Amygdala (tissue), 56 donors: ENCODE measurements at regions not wholly inside any gene's neighbourhood (a gene's known extent, or its start where the extent isn't known, plus 50 kb on each side); places are given as distances from the start of the nearest gene placed in this dataset.
A peak's percentile ranks its signal among the peaks of the same experiment; 100 is the strongest.
"Not testable (repeated sequence)": the region's sequence is repeated elsewhere in the genome, so short reads cannot be mapped to it uniquely, and the experiment has no call there.

ENCODE experiments used
- DNase-seq, 56 donors: peaks; one replicate each; lab custom pipeline; 2025; lab: John Stamatoyannopoulos, UW

DNA sequence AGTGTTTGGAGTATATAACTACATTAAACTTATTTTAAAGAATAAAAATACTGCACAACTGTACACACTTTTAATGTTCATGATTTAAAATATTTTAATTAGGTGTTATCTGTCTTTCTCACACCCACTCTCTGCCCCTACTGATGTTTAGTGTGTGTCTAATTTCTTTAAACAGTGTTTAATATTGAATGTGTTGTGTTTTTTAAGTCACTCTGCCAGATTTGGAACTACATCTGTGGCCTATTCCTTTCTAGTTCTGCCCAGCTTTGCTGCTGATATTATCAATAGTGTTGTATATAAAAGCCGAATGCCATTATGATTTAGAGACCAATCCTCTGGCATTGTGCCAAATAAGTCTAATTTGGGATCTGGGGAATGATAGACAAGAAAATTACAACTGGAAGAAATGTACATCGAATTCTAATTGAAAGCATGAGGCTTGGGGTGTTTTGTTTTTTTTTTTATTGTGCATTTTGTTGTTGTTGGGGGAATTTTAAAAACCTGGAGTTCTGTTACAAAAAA is 398.0 kb downstream of the CPS1 start:
- DNase-seq = no peak

DNA sequence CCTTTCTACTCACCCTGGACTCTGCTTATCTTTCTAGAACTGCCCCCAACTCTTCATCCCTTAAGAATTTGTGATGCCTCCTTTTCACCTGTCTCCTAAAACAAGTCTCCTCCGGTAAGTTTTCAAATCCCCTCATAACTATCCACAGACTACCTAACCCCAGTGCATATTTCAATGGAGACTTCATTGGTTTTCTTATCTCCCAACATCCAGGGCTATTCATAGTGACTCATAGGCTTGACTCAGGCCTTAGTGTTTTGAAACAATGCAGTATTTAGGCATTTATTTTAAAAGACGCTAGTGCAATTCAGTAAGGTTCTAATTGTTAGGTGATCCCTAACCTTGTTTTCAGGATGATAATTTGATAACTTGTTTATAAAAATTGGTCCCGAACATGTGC is 399.2 kb downstream of the CPS1 start:
- DNase-seq = no peak

DNA sequence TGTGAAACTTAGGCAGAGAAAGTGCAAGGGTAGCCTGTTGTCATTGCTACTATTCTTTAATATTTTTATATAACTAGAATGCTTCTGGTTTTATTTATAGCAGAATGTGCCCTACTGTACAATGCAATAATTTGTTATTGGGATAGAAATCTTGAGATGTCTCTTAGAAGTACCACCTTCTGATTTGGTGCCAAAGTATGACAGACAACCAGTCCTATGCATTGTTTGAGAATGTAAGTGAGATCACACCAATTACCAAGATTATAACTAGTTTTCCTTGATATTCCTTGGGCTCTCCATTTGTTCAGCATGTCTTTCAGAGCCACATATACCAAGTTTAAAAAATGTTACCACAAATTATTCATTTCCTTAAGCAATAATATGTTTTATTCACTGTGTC is 399.7 kb downstream of the CPS1 start:
- no peak for DNase-seq

DNA sequence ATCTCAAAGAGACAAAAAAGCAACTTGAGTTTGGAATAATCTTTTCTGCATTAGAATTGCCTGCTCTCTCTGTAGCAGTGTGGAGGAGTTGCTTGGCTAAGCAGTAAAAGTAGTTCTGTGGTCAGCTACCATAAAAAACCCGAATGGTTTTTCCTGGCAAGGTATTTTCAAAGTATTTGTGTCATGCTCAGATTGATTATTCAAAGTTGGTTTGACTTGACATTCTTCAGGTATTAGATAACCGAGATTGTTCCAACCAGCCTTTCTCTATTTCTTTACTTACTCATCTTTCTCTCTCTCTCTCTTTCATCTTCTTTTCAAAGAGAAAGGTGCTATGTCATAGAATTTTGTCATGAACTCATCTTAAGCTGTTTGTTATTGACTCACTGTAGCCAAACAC is 404.9 kb downstream of the CPS1 start:
- DNase-seq = no peak

GRCh38 chr2:210963386-210963785 is 407.0 kb downstream of the CPS1 start:
- DNase-seq = no peak

- no peak for DNase-seq
Observed at GRCh38 chr2:210964141-210964764, 407.9 kb downstream of the CPS1 start.

DNA sequence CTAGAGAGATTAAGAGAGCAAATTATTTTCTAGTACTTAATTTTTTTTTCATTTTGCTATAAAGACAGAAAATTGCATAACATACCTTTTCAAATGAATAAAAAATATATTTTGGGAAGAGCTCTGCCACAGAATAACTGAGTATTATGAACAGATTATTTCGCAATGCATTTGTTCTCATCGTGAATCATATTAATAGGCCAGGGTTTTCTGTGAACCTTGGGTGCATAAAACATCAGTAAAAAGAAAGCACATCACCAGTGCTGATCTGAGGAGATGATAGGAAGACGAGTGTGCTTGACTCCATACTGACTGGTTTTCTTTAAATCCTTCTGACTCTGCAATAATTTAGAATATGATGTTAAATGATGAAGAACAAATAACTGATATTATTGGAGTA is 409.1 kb downstream of the CPS1 start:
- DNase-seq = no peak

- no peak for DNase-seq
Observed at GRCh38 chr2:210966330-210966729, 409.9 kb downstream of the CPS1 start.

DNA sequence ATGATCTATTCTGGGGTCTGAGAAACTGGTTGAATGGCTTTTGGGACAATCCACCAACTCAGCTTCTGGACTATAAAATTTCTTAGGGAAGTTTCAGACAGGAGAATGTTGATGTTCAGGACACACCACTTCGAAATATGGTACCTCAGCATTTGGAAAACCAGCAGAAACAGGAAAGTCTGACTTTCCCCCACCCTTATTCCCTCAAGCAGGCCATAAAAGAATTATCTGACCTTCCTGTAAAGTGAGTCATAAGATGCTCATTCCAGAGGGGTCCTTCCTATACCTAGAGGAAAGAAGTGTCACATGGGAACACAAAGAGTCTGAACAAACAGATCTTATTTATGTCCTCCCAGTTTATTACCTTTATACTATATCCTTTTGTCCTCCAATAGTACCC is 415.0 kb downstream of the CPS1 start:
- no peak for DNase-seq

DNA sequence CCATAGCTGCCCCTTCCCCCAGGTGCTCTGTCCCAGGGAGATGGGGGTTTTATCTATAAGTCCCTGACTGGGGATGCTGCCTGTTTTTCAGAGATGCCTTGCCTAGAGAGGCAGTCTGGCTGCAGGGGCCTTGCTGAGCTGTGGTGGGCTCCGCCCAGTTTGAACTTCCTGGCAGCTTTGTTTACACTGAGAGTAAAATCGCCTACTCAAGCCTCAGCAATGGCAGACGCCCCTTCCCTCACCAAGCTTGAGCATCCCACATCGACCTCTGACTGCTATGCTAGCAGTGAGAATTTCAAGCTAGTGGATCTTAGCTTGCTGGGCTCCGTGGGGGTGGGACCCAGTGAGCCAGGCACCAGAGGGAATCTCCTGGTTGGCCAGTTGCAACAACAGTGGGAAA is 430.4 kb downstream of the CPS1 start:
- not testable (repeated sequence) for DNase-seq

DNA sequence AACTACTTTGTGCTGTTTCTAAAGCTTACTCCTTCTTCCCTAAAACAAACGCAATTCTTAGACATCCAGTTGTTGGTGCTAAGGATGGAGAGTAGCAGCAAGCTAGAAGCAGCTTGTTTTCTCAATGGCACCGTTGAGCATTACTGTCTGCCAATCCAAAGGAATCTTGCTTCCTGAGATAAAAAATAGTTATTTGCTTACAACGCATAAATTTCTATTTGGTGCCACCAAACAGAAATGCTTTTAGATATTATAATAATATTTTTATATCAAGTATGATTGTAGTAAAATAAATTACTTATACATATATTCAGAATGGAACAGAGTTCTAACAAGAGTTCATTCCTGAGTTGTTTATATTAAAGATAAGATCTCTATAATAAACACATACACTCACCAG is 434.7 kb downstream of the CPS1 start:
- DNase-seq = no peak

GRCh38 chr2:210994104-210994503 is 437.7 kb downstream of the CPS1 start:
- no peak for DNase-seq

- DNase-seq = no peak
Observed at GRCh38 chr2:210997373-210997772, 441.0 kb downstream of the CPS1 start.

GRCh38 chr2:210998334-210998733 is 441.9 kb downstream of the CPS1 start:
- DNase-seq = no peak

DNA sequence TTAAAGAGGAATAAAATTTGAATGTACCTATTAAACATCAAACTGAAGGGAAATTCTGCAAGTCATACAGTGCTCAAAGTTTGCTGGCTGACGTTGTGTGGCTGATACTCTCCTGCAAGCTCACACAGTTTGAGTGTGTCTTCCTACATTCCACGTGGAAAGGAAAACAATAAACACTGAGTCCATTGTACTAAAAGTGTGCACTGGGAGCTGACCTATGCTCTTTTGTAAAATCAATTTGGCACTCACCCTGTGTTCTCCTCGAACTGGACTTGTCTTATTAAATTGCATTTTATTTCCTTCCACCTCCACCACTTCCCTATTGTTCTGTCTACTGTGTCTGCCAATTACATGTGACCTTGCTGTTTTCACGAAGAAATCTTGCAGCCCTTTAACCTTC is 458.0 kb downstream of the CPS1 start:
- no peak for DNase-seq

DNA sequence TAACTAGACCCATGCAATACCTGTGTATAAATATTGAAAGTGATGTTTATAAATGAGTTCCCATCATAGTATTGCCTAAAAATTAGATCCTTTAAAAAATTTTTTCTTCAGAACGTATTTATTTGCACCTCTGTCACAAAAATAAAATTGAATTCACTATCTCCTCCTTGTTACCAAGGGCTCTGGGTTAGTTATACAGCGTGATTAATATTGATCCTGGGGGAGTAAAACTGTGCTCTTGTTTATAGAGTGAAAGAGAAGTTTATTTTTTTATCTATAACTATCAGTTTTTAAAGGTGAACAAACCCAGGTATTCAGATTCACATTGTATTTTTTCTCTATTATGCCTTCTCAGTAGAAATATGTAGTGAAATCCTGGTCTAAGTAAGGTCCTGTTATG is 458.5 kb downstream of the CPS1 start:
- no peak for DNase-seq

DNA sequence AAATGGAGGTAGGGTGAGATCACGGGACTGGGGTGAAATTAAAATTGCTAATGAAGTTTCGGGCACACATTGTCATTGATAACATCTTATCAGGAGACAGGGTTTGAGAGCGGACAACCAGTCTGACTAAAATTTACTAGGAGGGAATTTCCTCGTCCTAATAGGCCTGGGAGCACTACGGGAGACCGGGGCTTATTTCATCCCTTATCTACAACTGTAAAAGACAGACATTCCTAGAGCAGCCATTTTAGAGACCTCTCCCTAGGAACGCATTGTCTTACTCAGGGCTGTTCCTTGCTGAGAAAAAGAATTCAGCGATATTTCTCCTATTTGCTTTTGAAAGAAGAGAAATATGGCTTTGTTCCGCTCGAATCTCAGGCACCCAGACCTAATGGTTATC is 468.7 kb downstream of the CPS1 start:
- not testable (repeated sequence) for DNase-seq

GRCh38 chr2:211026109-211026508 is 469.7 kb downstream of the CPS1 start:
- DNase-seq = no peak

DNA sequence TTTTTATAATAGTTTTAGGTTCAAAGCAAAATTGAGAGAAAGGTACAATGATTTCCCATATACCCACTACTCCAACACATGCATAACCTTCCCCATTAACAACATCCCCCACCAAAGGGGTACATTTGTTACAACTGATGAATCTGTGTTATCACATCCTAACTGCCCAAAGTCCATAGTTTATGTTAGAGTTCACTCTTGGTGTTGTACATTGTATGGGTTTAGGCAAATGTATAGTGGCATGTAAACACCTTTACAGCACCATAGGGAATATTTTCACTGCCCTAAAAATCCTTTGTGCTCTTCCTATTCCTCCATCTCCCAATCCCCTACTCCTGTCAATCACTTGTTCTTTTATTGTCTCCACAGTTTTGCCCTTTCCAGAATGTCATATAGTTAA is 471.6 kb downstream of the CPS1 start:
- no peak for DNase-seq

DNA sequence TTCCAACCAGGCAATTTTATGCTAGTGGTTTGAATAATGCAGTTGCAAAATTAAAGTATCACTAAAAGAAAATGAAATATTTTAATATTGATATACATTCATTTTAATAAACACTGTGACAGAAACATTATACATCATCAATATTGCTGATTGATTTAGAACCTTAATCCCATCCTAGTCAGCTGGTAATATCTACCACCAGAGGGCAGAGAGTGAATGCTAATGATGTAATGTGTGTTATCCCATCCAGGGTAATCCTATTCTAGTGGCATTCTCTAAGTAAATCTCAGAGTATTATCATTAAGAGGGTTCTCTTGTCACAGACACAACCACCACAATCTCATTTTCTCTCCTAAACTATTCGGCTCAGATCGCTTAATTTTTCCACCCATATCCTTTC is 477.4 kb downstream of the CPS1 start:
- peak in 1 of 56 donors; percentile 1 for DNase-seq

DNA sequence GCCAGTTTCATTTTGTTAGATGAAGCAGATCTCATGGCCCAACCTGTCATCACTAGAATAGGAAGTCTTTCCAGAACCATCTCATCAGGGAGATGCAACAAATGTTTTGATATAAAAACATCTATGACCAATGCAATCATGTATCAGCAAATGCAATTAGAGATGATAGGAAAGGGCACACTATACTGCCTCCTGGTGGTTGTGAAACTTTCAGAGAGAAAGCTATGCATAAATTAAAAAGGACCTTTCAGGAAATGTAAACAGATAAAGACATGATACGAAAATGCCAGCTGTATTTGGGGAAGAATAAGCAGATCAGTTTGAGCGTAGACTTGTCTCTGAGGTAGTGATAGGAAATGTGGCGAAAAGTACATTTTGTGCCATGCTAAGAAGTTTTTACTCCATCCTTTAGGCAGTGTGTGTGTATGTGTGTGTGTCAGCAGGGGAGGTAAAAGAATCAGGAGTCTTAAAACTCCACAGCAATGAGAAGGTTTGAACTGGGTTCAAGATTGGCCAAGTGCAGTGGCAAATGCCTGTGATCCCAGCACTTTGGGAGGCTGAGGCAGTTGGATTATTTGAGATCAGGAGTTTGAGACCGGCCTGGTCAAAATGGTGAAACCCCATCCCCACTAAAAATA is 479.3 kb downstream of the CPS1 start:
- peak in 5 of 56 donors; percentile 2 to 43 (median 3) for DNase-seq

DNA sequence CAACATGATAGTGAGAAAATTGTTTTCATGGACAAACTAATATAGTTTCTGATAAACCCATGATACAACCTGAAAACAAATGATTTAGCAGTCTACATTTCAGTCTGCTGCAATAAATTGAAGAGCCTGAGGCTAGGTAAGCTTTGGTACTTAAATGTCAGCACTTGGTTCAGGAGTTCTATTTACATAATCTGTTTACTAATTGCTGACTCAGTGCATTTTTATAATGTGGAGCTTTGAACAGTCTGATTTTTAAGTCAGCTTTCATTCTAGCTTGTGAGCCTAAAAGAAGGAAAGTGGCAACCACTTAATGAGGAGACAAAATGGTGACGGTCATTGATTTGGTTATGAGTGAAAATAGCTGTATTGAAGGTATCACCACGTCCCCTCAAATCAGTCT is 488.6 kb downstream of the CPS1 start:
- DNase-seq = no peak
